GM23248 (cell line): ENCODE measurements at regions not wholly inside any gene's neighbourhood (a gene's known extent, or its start where the extent isn't known, plus 50 kb on each side); places are given as distances from the start of the nearest gene placed in this dataset.

ENCODE experiments used
- EZH2 ChIP-seq: fragments of 200-600 bp; sonication (generic); IDR thresholded peaks from 2 replicates; pipeline ENCODE4 v1.6.1; 2018; ENCODE audit warnings: antibody characterized with exemption, mild to moderate bottlenecking; ENCODE audit not compliant: insufficient read depth, poor library complexity, severe bottlenecking
- EZH2phosphoT487 ChIP-seq: fragments of 200-600 bp; sonication (generic); IDR thresholded peaks from 2 replicates; pipeline ENCODE4 v1.6.1; 2018; ENCODE audit warnings: antibody characterized with exemption, moderate library complexity, mild to moderate bottlenecking, low read depth; ENCODE audit not compliant: insufficient read depth

DNA sequence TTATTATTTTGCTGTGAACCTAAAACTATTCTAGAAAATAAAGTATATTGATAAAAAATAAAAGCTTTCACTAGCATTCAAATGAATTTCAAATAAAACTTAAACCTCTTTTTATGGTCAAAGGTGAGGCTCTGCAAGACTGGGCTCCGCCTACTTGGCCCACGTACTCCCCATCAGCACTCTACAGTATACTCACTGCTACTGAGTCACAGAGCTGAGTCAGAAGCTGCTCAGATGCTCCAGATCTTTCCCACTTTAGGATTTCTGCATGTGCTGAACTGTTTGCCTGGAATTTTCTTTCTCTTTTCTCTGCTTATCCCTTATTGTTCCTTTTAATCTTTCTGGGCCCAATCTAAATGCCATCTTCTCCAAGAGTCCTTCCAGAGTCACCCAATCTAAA, 331.9 kb upstream of the CCNG1 start:
- TF ChIP-seq EZH2, result no peak
- no peak for TF ChIP-seq EZH2phosphoT487
